B cell (primary cell): ENCODE measurements at regions not wholly inside any gene's neighbourhood (a gene's known extent, or its start where the extent isn't known, plus 50 kb on each side); places are given as distances from the start of the nearest gene placed in this dataset.

Experiments
- CTCF ChIP-seq: fragments of 200-600 bp; IDR thresholded peaks from one replicate; pipeline ENCODE4 v1.8.0; 2022; ENCODE audit warnings: antibody characterized with exemption, mild to moderate bottlenecking
- EZH2 ChIP-seq: IDR thresholded peaks from 2 replicates; pipeline ENCODE4 v1.6.1; 2012; ENCODE audit warnings: borderline replicate concordance, low read depth, mild to moderate bottlenecking, moderate library complexity, low read length; ENCODE audit not compliant: insufficient read depth, poor library complexity, severe bottlenecking

GRCh38 chr1:81231729-81232038, 569.0 kb upstream of the ADGRL2 start:
- no peak for TF ChIP-seq CTCF
- no peak for TF ChIP-seq EZH2
